DOHH2 (cell line): ENCODE measurements at regions not wholly inside any gene's neighbourhood (a gene's known extent, or its start where the extent isn't known, plus 50 kb on each side); places are given as distances from the start of the nearest gene placed in this dataset.

Source experiments
- H3F3A ChIP-seq: fragments of 200-600 bp; sonication (generic), shearing (Covaris generic); 2 replicates; pipeline ENCODE4 v1.6.0; 2016; ENCODE audit warnings: antibody characterized with exemption, mild to moderate bottlenecking; ENCODE audit not compliant: control insufficient read depth, insufficient read depth
- H3K27ac ChIP-seq: fragments of 200-600 bp; sonication (generic); 2 replicates; pipeline ENCODE4 v1.5.1; 2014; ENCODE audit warnings: low read depth, mild to moderate bottlenecking, low read length, moderate library complexity
- H3K27me3 ChIP-seq: fragments of 200-600 bp; sonication (generic); 2 replicates; pipeline ENCODE4 v1.6.1; 2014; ENCODE audit warnings: mild to moderate bottlenecking, low read length, mixed read lengths; ENCODE audit not compliant: control insufficient read depth
- H3K36me3 ChIP-seq: fragments of 200-600 bp; sonication (generic); 2 replicates; pipeline ENCODE4 v1.6.1; 2014; ENCODE audit warnings: mild to moderate bottlenecking, low read length, moderate library complexity, mixed read lengths; ENCODE audit not compliant: control insufficient read depth
- H3K4me1 ChIP-seq: fragments of 200-600 bp; sonication (generic); 2 replicates; pipeline ENCODE4 v1.6.1; 2014; ENCODE audit warnings: mild to moderate bottlenecking, low read length, mixed read lengths; ENCODE audit not compliant: control insufficient read depth
- H3K4me2 ChIP-seq: fragments of 200-600 bp; sonication (generic); 2 replicates; pipeline ENCODE4 v1.6.0; 2014; ENCODE audit warnings: mild to moderate bottlenecking, low read length, moderate library complexity
- H3K4me3 ChIP-seq: fragments of 200-600 bp; sonication (generic); 2 replicates; pipeline ENCODE4 v1.5.1; 2014; ENCODE audit warnings: mild to moderate bottlenecking, low read length, mixed read lengths
- H3K79me2 ChIP-seq: fragments of 200-600 bp; sonication (generic); 2 replicates; pipeline ENCODE4 v1.6.1; 2014; ENCODE audit warnings: mild to moderate bottlenecking, low read length, mixed read lengths; ENCODE audit not compliant: control insufficient read depth
- H3K9me2 ChIP-seq: fragments of 200-600 bp; sonication (generic); replicated peaks from 2 replicates; pipeline ENCODE4 v1.6.1; 2014; ENCODE audit warnings: mild to moderate bottlenecking, low read length, mixed read lengths; ENCODE audit not compliant: control insufficient read depth
- H3K9me3 ChIP-seq: fragments of 200-600 bp; sonication (generic); 2 replicates; pipeline ENCODE4 v1.6.1; 2014; ENCODE audit warnings: antibody characterized with exemption, low read length, mixed read lengths; ENCODE audit not compliant: control insufficient read depth, insufficient read depth
- H4K20me1 ChIP-seq: fragments of 200-600 bp; sonication (generic); 2 replicates; pipeline ENCODE4 v1.6.0; 2014; ENCODE audit warnings: low read depth, mild to moderate bottlenecking, antibody characterized with exemption, low read length, moderate library complexity; ENCODE audit not compliant: control insufficient read depth, insufficient read depth
- CTCF ChIP-seq: fragments of 200-600 bp; sonication (generic); IDR thresholded peaks from one replicate; pipeline ENCODE4 v1.5.1; 2014; ENCODE audit warnings: antibody characterized with exemption, mild to moderate bottlenecking, low read depth, low read length; ENCODE audit not compliant: poor library complexity, severe bottlenecking
- EZH2phosphoT487 ChIP-seq: fragments of 200-600 bp; sonication (generic); IDR thresholded peaks from 2 replicates; pipeline ENCODE4 v1.6.1; 2017; ENCODE audit warnings: borderline replicate concordance, mild to moderate bottlenecking, antibody characterized with exemption, low read length, moderate library complexity, mixed read lengths

GRCh38 chr6:156345700-156346099 lies 431.5 kb upstream of the ARID1B start:
- Histone ChIP-seq H3K4me1 (no peaks in the 10 kb centered on the region), H3K79me2 (no peaks in the 10 kb centered on the region), H3K9me2 (no peaks in the 10 kb centered on the region), H3K27me3 (no peaks in the 10 kb centered on the region), H3K4me2 (no peak overlapping the region), H3K36me3 (no peaks in the 10 kb centered on the region), H3K27ac (no peak overlapping the region), H3K4me3 (no peak overlapping the region), H3F3A (no peaks in the 10 kb centered on the region), H4K20me1 (no peaks in the 10 kb centered on the region), H3K9me3 (no peaks in the 10 kb centered on the region)
- TF ChIP-seq CTCF, result no peak
- TF ChIP-seq EZH2phosphoT487, result no peak

- no peak overlapping the region for H3K4me3 ChIP-seq
- no peaks in the 10 kb centered on the region for H3K9me2 ChIP-seq
- TF ChIP-seq EZH2phosphoT487, result no peak
- no peak for TF ChIP-seq CTCF
- H3K4me1 ChIP-seq, result no peaks in the 10 kb centered on the region
- no peaks in the 10 kb centered on the region for H4K20me1 ChIP-seq
- no peaks in the 10 kb centered on the region for H3K79me2 ChIP-seq
- no peaks in the 10 kb centered on the region for H3K9me3 ChIP-seq
- no peaks in the 10 kb centered on the region for H3K36me3 ChIP-seq
- no peaks in the 10 kb centered on the region for H3F3A ChIP-seq
- H3K27me3 ChIP-seq, result no peaks in the 10 kb centered on the region
- H3K4me2 ChIP-seq, result no peak overlapping the region
- no peak overlapping the region for H3K27ac ChIP-seq
Observed at GRCh38 chr6:156344491-156344890, 432.7 kb upstream of the ARID1B start.

- Histone ChIP-seq H4K20me1 (no peaks in the 10 kb centered on the region), H3K4me2 (no peak overlapping the region), H3F3A (no peaks in the 10 kb centered on the region), H3K27me3 (no peaks in the 10 kb centered on the region), H3K4me1 (no peaks in the 10 kb centered on the region), H3K27ac (no peak overlapping the region), H3K9me2 (no peaks in the 10 kb centered on the region), H3K36me3 (no peaks in the 10 kb centered on the region), H3K4me3 (no peak overlapping the region), H3K79me2 (no peaks in the 10 kb centered on the region), H3K9me3 (peaks cover under 1% of the 10 kb centered on the region; the same call in 1 of the 2 replicates)
- no peak for TF ChIP-seq EZH2phosphoT487
- no peak for TF ChIP-seq CTCF
Observed at GRCh38 chr6:156337801-156338200, 439.4 kb upstream of the ARID1B start.

GRCh38 chr6:156336733-156337132 lies 440.4 kb upstream of the ARID1B start:
- Histone ChIP-seq H3K27me3 (no peaks in the 10 kb centered on the region), H3K79me2 (no peaks in the 10 kb centered on the region), H3K4me2 (no peak overlapping the region), H3K36me3 (no peaks in the 10 kb centered on the region), H3K4me3 (no peak overlapping the region), H3K9me2 (no peaks in the 10 kb centered on the region), H3K9me3 (peaks cover 5% of the 10 kb centered on the region; the same call in 1 of the 2 replicates), H3K27ac (no peak overlapping the region), H4K20me1 (no peaks in the 10 kb centered on the region), H3F3A (no peaks in the 10 kb centered on the region), H3K4me1 (no peaks in the 10 kb centered on the region)
- TF ChIP-seq CTCF, result no peak
- TF ChIP-seq EZH2phosphoT487, result no peak
